GM23338 (cell line): ENCODE measurements at regions not wholly inside any gene's neighbourhood (a gene's known extent, or its start where the extent isn't known, plus 50 kb on each side); places are given as distances from the start of the nearest gene placed in this dataset.

Source experiments
- ATAC-seq: fragments of 200-7000 bp; cut with Tn5 transposase; 3 replicates; pipeline ENCODE4 v1.9.1; 2020
- DNase-seq: peaks from one replicate; pipeline ENCODE4 v3.0.0-alpha.2; 2015; ENCODE audit warnings: low spot score
- H2AFZ ChIP-seq: fragments of 200-600 bp; sonication (generic); 2 replicates; pipeline ENCODE4 v1.8.0; 2016; ENCODE audit warnings: antibody characterized with exemption, mild to moderate bottlenecking, moderate library complexity
- H3F3A ChIP-seq: fragments of 200-600 bp; sonication (generic); replicated peaks from 2 replicates; pipeline ENCODE4 v1.8.0; 2017; ENCODE audit warnings: antibody characterized with exemption, mixed run types, low read depth
- H3K27ac ChIP-seq: fragments of 200-600 bp; sonication (generic); 2 replicates; pipeline ENCODE4 v1.6.1; 2016; ENCODE audit warnings: low read depth
- H3K27me3 ChIP-seq: fragments of 200-600 bp; sonication (generic); 2 replicates; pipeline ENCODE4 v1.8.0; 2016; ENCODE audit warnings: mild to moderate bottlenecking, mixed run types, moderate library complexity; ENCODE audit not compliant: insufficient read depth
- H3K36me3 ChIP-seq: fragments of 200-600 bp; sonication (generic); 2 replicates; pipeline ENCODE4 v1.8.0; 2016; ENCODE audit warnings: mild to moderate bottlenecking; ENCODE audit not compliant: insufficient read depth
- H3K4me1 ChIP-seq: fragments of 200-600 bp; sonication (generic); 2 replicates; pipeline ENCODE4 v1.8.0; 2016; ENCODE audit warnings: mild to moderate bottlenecking, moderate library complexity; ENCODE audit not compliant: insufficient read depth
- H3K4me2 ChIP-seq: fragments of 200-600 bp; sonication (generic); 2 replicates; pipeline ENCODE4 v1.7.1; 2017; ENCODE audit warnings: mixed run types
- H3K4me3 ChIP-seq: fragments of 200-600 bp; sonication (generic); 2 replicates; pipeline ENCODE4 v1.6.1; 2016; ENCODE audit warnings: mixed run types
- H3K79me2 ChIP-seq: fragments of 200-600 bp; sonication (generic); replicated peaks from 2 replicates; pipeline ENCODE4 v1.8.0; 2017; ENCODE audit warnings: mild to moderate bottlenecking; ENCODE audit not compliant: insufficient read depth
- H3K9me2 ChIP-seq: fragments of 200-600 bp; sonication (generic); 2 replicates; pipeline ENCODE4 v1.8.0; 2017; ENCODE audit not compliant: insufficient read depth
- H4K20me1 ChIP-seq: fragments of 200-600 bp; sonication (generic); replicated peaks from 2 replicates; pipeline ENCODE4 v1.8.0; 2017; ENCODE audit warnings: mild to moderate bottlenecking; ENCODE audit not compliant: insufficient read depth
- H3K27ac Mint-ChIP-seq: 2 replicates; pipeline ENCODE4 v1.8.0; 2020; ENCODE audit warnings: inconsistent platforms, mild to moderate bottlenecking, moderate library complexity, mixed read lengths
- H3K27me3 Mint-ChIP-seq: 3 replicates; pipeline ENCODE4 v1.8.0; 2022; ENCODE audit warnings: low read depth, mild to moderate bottlenecking, moderate library complexity, mixed read lengths, inconsistent platforms; ENCODE audit not compliant: insufficient read depth, poor library complexity
- H3K36me3 Mint-ChIP-seq: 3 replicates; pipeline ENCODE4 v1.8.0; 2021; ENCODE audit warnings: low read depth, mild to moderate bottlenecking, inconsistent platforms, moderate library complexity, mixed read lengths
- H3K4me1 Mint-ChIP-seq: 3 replicates; pipeline ENCODE4 v1.8.0; 2020; ENCODE audit warnings: mild to moderate bottlenecking, inconsistent platforms, mixed read lengths
- H3K4me3 Mint-ChIP-seq: 3 replicates; pipeline ENCODE4 v1.8.0; 2021; ENCODE audit warnings: moderate library complexity, mild to moderate bottlenecking, inconsistent platforms, mixed read lengths
- H3K9me3 Mint-ChIP-seq: 3 replicates; pipeline ENCODE4 v1.8.0; 2020; ENCODE audit warnings: moderate library complexity, mild to moderate bottlenecking, inconsistent platforms, mixed read lengths
- CREB1 ChIP-seq: fragments of 250-450 bp; sonication (Bioruptor Pico); IDR thresholded peaks from 2 replicates; pipeline ENCODE4 v1.5.0; 2020; ENCODE audit warnings: low read depth, mild to moderate bottlenecking, moderate library complexity
- CTCF ChIP-seq, 2 experiments: fragments of 200-600 bp in 1 of 2; sonication (generic) in 1 of 2; conservative IDR thresholded peaks; 2 replicates each; pipeline versions ENCODE4 v1.5.1 to v1.6.1; 2016 to 2017; ENCODE audit warnings: antibody characterized with exemption in 2 of 2, low read depth in 2 of 2, mild to moderate bottlenecking in 2 of 2, moderate library complexity in 1 of 2
- ETS1 ChIP-seq: IDR thresholded peaks from 2 replicates; pipeline ENCODE4 v1.6.1; 2016; ENCODE audit warnings: antibody characterized with exemption
- EZH2 ChIP-seq: fragments of 200-600 bp; sonication (generic); IDR thresholded peaks from one replicate; pipeline ENCODE4 v1.8.0; 2017; ENCODE audit warnings: antibody characterized with exemption, mild to moderate bottlenecking, low read depth; ENCODE audit not compliant: unreplicated experiment
- EZH2phosphoT487 ChIP-seq: fragments of 200-600 bp; sonication (generic); IDR thresholded peaks from one replicate; pipeline ENCODE4 v1.8.1; 2018; ENCODE audit warnings: antibody characterized with exemption; ENCODE audit not compliant: unreplicated experiment
- JUNB ChIP-seq: IDR thresholded peaks from one replicate; pipeline ENCODE4 v1.6.1; 2016; ENCODE audit warnings: antibody characterized with exemption; ENCODE audit not compliant: unreplicated experiment
- NANOG ChIP-seq: IDR thresholded peaks from 2 replicates; pipeline ENCODE4 v1.6.1; 2016; ENCODE audit warnings: antibody characterized with exemption, borderline replicate concordance
- POLR2AphosphoS5 ChIP-seq: IDR thresholded peaks from 2 replicates; pipeline ENCODE4 v1.6.1; 2016; ENCODE audit warnings: antibody characterized with exemption, low read depth
- REST ChIP-seq: IDR thresholded peaks from one replicate; pipeline ENCODE4 v1.6.1; 2018; ENCODE audit warnings: antibody characterized with exemption; ENCODE audit not compliant: unreplicated experiment
- STAT1 ChIP-seq: IDR thresholded peaks from one replicate; pipeline ENCODE4 v1.6.1; 2016; ENCODE audit warnings: antibody characterized with exemption; ENCODE audit not compliant: unreplicated experiment
- ZNF114 ChIP-seq: fragments of 250-450 bp; sonication (Bioruptor Pico); IDR thresholded peaks from 2 replicates; pipeline ENCODE4 v1.5.0; 2020; ENCODE audit warnings: mild to moderate bottlenecking, moderate library complexity
- ZNF331 ChIP-seq: fragments of 250-450 bp; sonication (Bioruptor Pico); IDR thresholded peaks from 2 replicates; pipeline ENCODE4 v1.5.0; 2020; ENCODE audit warnings: low read depth, mild to moderate bottlenecking, moderate library complexity
- ZNF462 ChIP-seq: fragments of 250-450 bp; sonication (Bioruptor Pico); IDR thresholded peaks from 2 replicates; pipeline ENCODE4 v1.5.0; 2020; ENCODE audit warnings: mild to moderate bottlenecking, moderate library complexity

GRCh38 chr5:24331531-24331930 is 313.2 kb downstream of the CDH10 start:
- no peaks in the 10 kb centered on the region for H3K79me2 ChIP-seq
- DNase-seq (no peak), ATAC-seq (no peak)
- H4K20me1 ChIP-seq, result no peaks in the 10 kb centered on the region
- no peaks in the 10 kb centered on the region for H3K27me3 ChIP-seq
- no peak overlapping the region for H2AFZ ChIP-seq
- H3K9me2 ChIP-seq, result no peaks in the 10 kb centered on the region
- no peaks in the 10 kb centered on the region for H3F3A ChIP-seq
- H3K9me3 Mint-ChIP-seq, result no peaks in the 10 kb centered on the region
- H3K27ac Mint-ChIP-seq, result no peak overlapping the region
- no peaks in the 10 kb centered on the region for H3K36me3 ChIP-seq
- H3K4me1 ChIP-seq, result no peaks in the 10 kb centered on the region
- H3K36me3 Mint-ChIP-seq, result no peaks in the 10 kb centered on the region
- H3K27me3 Mint-ChIP-seq, result no peaks in the 10 kb centered on the region
- no peak overlapping the region for H3K4me3 Mint-ChIP-seq
- no peak overlapping the region for H3K4me2 ChIP-seq
- no peak overlapping the region for H3K27ac ChIP-seq
- TF ChIP-seq CREB1 (CRISPR knock-in tag) (no peak), NANOG (no peak), ZNF114 (CRISPR knock-in tag) (no peak), POLR2AphosphoS5 (no peak), ZNF331 (CRISPR knock-in tag) (no peak), STAT1 (no peak), ETS1 (no peak), ZNF462 (no peak), EZH2 (no peak), REST (no peak), CTCF (conservative IDR thresholded peaks at IDR 0.05; ENCODE audit: low read depth in 2 of 2) (no peak), JUNB (no peak), EZH2phosphoT487 (no peak)
- no peak overlapping the region for H3K4me3 ChIP-seq
- no peaks in the 10 kb centered on the region; the same call in 2 of the 3 replicates for H3K4me1 Mint-ChIP-seq
